ENCODE measurements at regions not wholly inside any gene's neighbourhood (a gene's known extent, or its start where the extent isn't known, plus 50 kb on each side); places are given as distances from the start of the nearest gene placed in this dataset.
"Not testable (repeated sequence)": the region's sequence is repeated elsewhere in the genome, so short reads cannot be mapped to it uniquely, and the experiment has no call there.

GRCh38 chr14:28245216-28245615, 521.4 kb upstream of the FOXG1 start:
- no peak for DNase-seq (ENCODE audit: low read depth)

- DNase-seq (ENCODE audit: low read depth), result no peak
Observed at GRCh38 chr14:28247491-28247890, 519.1 kb upstream of the FOXG1 start.

GRCh38 chr14:28252124-28252523, 514.5 kb upstream of the FOXG1 start:
- not testable (repeated sequence) for DNase-seq (ENCODE audit: low read depth)

GRCh38 chr14:28254768-28255167, 511.8 kb upstream of the FOXG1 start:
- DNase-seq (ENCODE audit: low read depth), result no peak

- no peak for DNase-seq (ENCODE audit: low read depth)
Observed at GRCh38 chr14:28264306-28264705, 502.3 kb upstream of the FOXG1 start.

- no peak for DNase-seq (ENCODE audit: low read depth)
Observed at GRCh38 chr14:28272270-28272669, 494.3 kb upstream of the FOXG1 start.

GRCh38 chr14:28280530-28280929, 486.1 kb upstream of the FOXG1 start:
- DNase-seq (ENCODE audit: low read depth), result no peak

GRCh38 chr14:28280997-28281598, 485.5 kb upstream of the FOXG1 start:
- DNase-seq (ENCODE audit: low read depth), result no peak

GRCh38 chr14:28284546-28285300, 481.9 kb upstream of the FOXG1 start:
- no peak for DNase-seq (ENCODE audit: low read depth)

GRCh38 chr14:28294834-28295440, 471.6 kb upstream of the FOXG1 start:
- DNase-seq (ENCODE audit: low read depth), result peak; percentile 17

- DNase-seq (ENCODE audit: low read depth), result no peak
Observed at GRCh38 chr14:28297559-28297958, 469.0 kb upstream of the FOXG1 start.

GRCh38 chr14:28298156-28298555, 468.4 kb upstream of the FOXG1 start:
- no peak for DNase-seq (ENCODE audit: low read depth)

GRCh38 chr14:28299227-28299626, 467.4 kb upstream of the FOXG1 start:
- DNase-seq (ENCODE audit: low read depth), result no peak

GRCh38 chr14:28300356-28300755, 466.2 kb upstream of the FOXG1 start:
- no peak for DNase-seq (ENCODE audit: low read depth)

- DNase-seq (ENCODE audit: low read depth), result no peak
Observed at GRCh38 chr14:28301179-28301578, 465.4 kb upstream of the FOXG1 start.

- DNase-seq (ENCODE audit: low read depth), result no peak
Observed at GRCh38 chr14:28303248-28303647, 463.3 kb upstream of the FOXG1 start.

GRCh38 chr14:28305938-28306337, 460.6 kb upstream of the FOXG1 start:
- DNase-seq (ENCODE audit: low read depth), result no peak

GRCh38 chr14:28307506-28307905, 459.1 kb upstream of the FOXG1 start:
- no peak for DNase-seq (ENCODE audit: low read depth)

- no peak for DNase-seq (ENCODE audit: low read depth)
Observed at GRCh38 chr14:28308734-28309133, 457.9 kb upstream of the FOXG1 start.

- not testable (repeated sequence) for DNase-seq (ENCODE audit: low read depth)
Observed at GRCh38 chr14:28317890-28318675, 448.5 kb upstream of the FOXG1 start.

- no peak for DNase-seq (ENCODE audit: low read depth)
Observed at GRCh38 chr14:28321475-28322244, 444.9 kb upstream of the FOXG1 start.

- no peak for DNase-seq (ENCODE audit: low read depth)
Observed at GRCh38 chr14:28323366-28323765, 443.2 kb upstream of the FOXG1 start.
